Stomach (tissue), 4 donors: ENCODE measurements at regions not wholly inside any gene's neighbourhood (a gene's known extent, or its start where the extent isn't known, plus 50 kb on each side); places are given as distances from the start of the nearest gene placed in this dataset.

ENCODE experiments used
- CTCF ChIP-seq, 7 experiments: fragments of 450-650 bp in 4 of 7; fragments of 200-600 bp in 3 of 7; sonication (generic) in 3 of 7; IDR thresholded peaks; one replicate each; pipeline ENCODE4 v1.5.1; 2016 to 2019; ENCODE audit warnings: antibody characterized with exemption in 7 of 7, control low read depth in 2 of 7, mild to moderate bottlenecking in 1 of 7
- POLR2AphosphoS5 ChIP-seq, 3 donors: sonication (generic); formaldehyde crosslinking; IDR thresholded peaks; one replicate each; pipeline ENCODE4 v1.6.1; 2016; ENCODE audit warnings: antibody characterized with exemption in 3 of 3

GRCh38 chr12:61646639-61647038 lies 613.6 kb upstream of the USP15 start:
- TF ChIP-seq CTCF (IDR thresholded peaks at IDR 0.05) (no peak), POLR2AphosphoS5 (IDR thresholded peaks at IDR 0.05) (no peak)
